ENCODE measurements at regions not wholly inside any gene's neighbourhood (a gene's known extent, or its start where the extent isn't known, plus 50 kb on each side); places are given as distances from the start of the nearest gene placed in this dataset.
"Not testable (repeated sequence)": the region's sequence is repeated elsewhere in the genome, so short reads cannot be mapped to it uniquely, and the experiment has no call there.

DNA sequence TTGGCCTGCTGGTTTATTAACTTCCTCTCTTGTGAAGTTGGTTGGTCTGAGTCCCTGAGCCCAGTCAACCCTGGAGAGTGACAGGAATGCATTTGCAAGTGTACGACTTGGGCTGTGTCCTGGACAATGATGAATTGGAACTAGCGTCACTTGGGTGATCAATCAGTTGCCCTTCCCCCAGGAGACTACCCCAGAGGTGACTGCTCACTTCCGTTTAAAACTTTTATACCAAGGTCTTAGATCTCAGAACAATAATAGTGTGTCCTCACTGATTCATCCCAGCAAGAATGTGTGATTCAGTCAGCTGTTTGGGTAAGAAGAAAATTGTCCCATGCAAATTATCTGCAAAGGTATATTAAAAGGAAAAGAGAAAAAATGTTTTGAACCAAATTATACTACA, 102.9 kb upstream of the ARMC3 start:
- H3K27ac ChIP-seq = no peak overlapping the region
- TF ChIP-seq ZFX (IDR thresholded peaks at IDR 0.05) (no peak), CTCF (conservative IDR thresholded peaks at IDR 0.05) (no peak)

- H3K27ac ChIP-seq = no peak overlapping the region
- TF ChIP-seq ZFX (IDR thresholded peaks at IDR 0.05) (no peak), CTCF (conservative IDR thresholded peaks at IDR 0.05) (no peak)
Observed at GRCh38 chr10:22824520-22824919, 103.3 kb upstream of the ARMC3 start.

GRCh38 chr10:22823109-22823508, 104.7 kb upstream of the ARMC3 start:
- no peak overlapping the region for H3K27ac ChIP-seq

DNA sequence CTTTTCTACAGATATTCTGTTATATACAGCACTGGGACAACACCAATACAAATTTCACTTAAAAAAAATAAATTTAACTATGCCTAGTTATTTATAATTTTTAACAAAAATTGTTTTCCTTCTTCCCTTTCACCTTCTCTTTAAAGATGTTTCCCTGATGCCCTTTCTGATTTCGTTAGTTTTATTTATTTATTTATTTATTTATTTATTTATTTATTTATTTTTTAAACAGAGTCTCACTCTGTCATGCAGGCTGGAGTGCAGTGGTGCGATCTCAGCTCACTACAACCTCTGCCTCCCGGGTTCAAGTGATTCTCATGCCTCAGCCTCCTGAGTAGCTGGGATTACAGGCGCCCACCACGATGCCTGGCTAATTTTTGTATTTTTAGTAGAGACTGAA, 105.9 kb upstream of the ARMC3 start:
- not testable (repeated sequence) for H3K27ac ChIP-seq

More at GRCh38 chr10:22823109-22823508, 104.7 kb upstream of the ARMC3 start:
- no peak for TF ChIP-seq CTCF (conservative IDR thresholded peaks at IDR 0.05)
- TF ChIP-seq ZFX (IDR thresholded peaks at IDR 0.05) = no peak

DNA sequence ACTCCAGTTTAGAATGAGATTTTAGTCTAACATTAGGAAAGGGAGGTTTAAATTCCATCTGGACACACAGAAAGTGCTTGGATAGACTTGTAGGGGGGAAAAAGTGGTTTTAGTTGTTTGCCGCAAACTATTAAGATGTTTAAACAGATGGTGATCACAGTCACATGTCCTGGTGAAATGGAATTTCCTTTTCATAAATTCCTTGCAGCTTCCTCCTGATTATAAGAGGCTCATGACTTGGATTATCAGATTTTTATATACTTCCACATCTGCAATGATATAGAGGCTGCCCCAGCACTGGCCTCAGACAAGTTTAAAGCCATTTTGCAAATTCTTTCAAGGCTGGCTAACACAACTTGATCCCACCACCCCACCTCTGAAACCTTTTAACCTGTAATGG, 106.4 kb upstream of the ARMC3 start:
- TF ChIP-seq CTCF (conservative IDR thresholded peaks at IDR 0.05) (no peak), ZFX (IDR thresholded peaks at IDR 0.05) (no peak)
- H3K27ac ChIP-seq = no peak overlapping the region

DNA sequence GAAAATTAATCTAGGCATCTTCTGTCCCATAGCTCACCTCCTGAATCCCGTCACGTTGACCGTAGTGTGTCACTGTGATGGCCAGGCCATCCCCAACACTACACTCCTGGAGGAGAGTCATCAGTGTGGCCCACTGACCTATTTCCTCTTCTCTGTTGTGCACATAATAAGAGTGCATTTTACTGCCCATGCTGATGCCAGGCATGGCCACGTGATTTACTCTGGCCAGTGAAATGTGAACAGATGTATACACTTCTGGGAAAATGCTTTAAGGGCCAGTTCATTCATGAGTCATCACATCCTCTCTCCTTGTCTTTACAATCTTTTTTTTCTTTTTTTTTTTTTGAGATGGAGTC, 101.9 kb upstream of the PIP4K2A start:
- no peak overlapping the region for H3K27ac ChIP-seq
- no peak for TF ChIP-seq CTCF (conservative IDR thresholded peaks at IDR 0.05)
- TF ChIP-seq ZFX (IDR thresholded peaks at IDR 0.05) = no peak

- TF ChIP-seq CTCF (conservative IDR thresholded peaks at IDR 0.05) (no peak), ZFX (IDR thresholded peaks at IDR 0.05) (no peak)
- H3K27ac ChIP-seq = no peak overlapping the region
Observed at GRCh38 chr10:22810643-22811465, 96.5 kb upstream of the PIP4K2A start.

DNA sequence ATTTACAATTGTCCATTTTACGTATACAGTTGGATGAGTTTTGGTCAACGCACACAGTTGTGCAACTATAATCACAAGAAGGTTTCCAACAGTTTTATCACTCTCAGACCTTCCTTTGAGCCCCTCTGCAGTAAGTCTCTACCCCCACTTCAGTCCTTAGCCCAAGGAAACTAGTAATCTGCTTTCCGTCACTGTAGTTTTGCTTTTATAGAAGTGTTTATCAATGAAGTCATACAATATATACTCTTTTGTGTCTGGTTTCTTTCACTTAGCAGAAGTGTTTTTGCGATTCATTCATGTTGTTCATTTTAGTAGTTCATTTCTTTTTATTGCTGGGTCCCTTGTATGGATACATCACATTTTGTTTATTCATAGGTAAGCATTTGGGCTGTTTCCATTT, 92.9 kb upstream of the PIP4K2A start:
- no peak overlapping the region for H3K27ac ChIP-seq
- TF ChIP-seq ZFX (IDR thresholded peaks at IDR 0.05) = no peak
